Keratinocyte (primary cell): ENCODE measurements at regions not wholly inside any gene's neighbourhood (a gene's known extent, or its start where the extent isn't known, plus 50 kb on each side); places are given as distances from the start of the nearest gene placed in this dataset.

Experiments used
- EZH2 ChIP-seq: IDR thresholded peaks from one replicate; pipeline ENCODE4 v1.6.1; 2012; ENCODE audit warnings: inconsistent platforms, mild to moderate bottlenecking, low read length, moderate library complexity
- TF ChIP-seq, protein P1 (sequence below), 3 experiments: IDR thresholded peaks in 1 of 3; conservative IDR thresholded peaks in 1 of 3; optimal IDR thresholded peaks in 1 of 3; 2 replicates in 2 of 3; 3 replicates in 1 of 3; pipeline versions ENCODE3 to v1.5.1; 2011; ENCODE audit warnings: low read length in 3 of 3, mild to moderate bottlenecking in 3 of 3, moderate library complexity in 2 of 3, control low read depth in 1 of 3, inconsistent platforms in 1 of 3; ENCODE audit not compliant: insufficient read depth in 2 of 3; ENCODE audit errors: extremely low read depth in 1 of 3

- TF ChIP-seq, protein P1, sequence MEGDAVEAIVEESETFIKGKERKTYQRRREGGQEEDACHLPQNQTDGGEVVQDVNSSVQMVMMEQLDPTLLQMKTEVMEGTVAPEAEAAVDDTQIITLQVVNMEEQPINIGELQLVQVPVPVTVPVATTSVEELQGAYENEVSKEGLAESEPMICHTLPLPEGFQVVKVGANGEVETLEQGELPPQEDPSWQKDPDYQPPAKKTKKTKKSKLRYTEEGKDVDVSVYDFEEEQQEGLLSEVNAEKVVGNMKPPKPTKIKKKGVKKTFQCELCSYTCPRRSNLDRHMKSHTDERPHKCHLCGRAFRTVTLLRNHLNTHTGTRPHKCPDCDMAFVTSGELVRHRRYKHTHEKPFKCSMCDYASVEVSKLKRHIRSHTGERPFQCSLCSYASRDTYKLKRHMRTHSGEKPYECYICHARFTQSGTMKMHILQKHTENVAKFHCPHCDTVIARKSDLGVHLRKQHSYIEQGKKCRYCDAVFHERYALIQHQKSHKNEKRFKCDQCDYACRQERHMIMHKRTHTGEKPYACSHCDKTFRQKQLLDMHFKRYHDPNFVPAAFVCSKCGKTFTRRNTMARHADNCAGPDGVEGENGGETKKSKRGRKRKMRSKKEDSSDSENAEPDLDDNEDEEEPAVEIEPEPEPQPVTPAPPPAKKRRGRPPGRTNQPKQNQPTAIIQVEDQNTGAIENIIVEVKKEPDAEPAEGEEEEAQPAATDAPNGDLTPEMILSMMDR (optimal IDR thresholded peaks at IDR 0.05 in 1 of 3, IDR thresholded peaks at IDR 0.05 in 1 of 3, conservative IDR thresholded peaks at IDR 0.05 in 1 of 3; ENCODE audit: extremely low read depth in 1 of 3, insufficient read depth in 2 of 3, low read length in 3 of 3), result no peak
- no peak for TF ChIP-seq EZH2
These were observed 465.3 kb downstream of the ARL4A start for GRCh38 chr7:13152755-13153154.
